Inferior parietal cortex (tissue), 1 donor: ENCODE measurements at regions not wholly inside any gene's neighbourhood (a gene's known extent, or its start where the extent isn't known, plus 50 kb on each side); places are given as distances from the start of the nearest gene placed in this dataset.

Source experiments
- DNase-seq: peaks from one replicate; pipeline ENCODE4 v3.0.0-alpha.2; 2016; ENCODE audit errors: extremely low spot score

DNA sequence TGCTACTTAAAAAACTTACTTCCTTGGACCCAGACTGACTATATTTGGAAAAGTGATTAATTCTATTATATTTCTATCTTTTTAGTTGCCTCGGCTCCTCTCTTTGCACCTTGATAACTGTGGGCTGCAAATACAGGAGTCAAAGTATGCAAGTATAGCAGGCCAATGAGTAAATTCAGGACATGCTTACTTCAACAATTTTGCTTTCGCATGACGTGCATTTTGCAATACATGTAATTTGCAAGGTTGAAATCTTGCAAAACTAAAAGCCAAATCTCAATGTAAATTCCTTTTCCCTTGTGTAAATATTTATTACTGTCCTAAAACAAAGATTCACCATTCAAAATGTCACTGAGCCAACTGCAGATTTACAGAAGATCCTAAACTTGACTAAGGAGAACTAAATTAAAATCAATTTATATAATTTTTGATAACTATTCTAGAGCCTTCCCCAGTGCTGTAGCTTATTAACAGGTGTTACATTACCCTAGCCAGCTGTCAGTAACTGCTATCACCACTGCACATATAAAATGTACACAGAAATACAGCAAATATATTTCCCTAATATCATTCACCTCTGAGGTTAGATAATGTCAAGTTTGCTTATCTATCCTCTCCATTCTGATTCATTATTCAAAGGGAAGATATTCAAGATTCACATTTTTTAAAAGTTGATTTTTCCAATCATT lies 1069.5 kb downstream of the TRHDE start:
- DNase-seq: no peak

- no peak for DNase-seq
These were observed 1070.6 kb downstream of the TRHDE start for GRCh38 chr12:73342733-73343132.

- DNase-seq: no peak
These were observed 1080.7 kb downstream of the TRHDE start for GRCh38 chr12:73352826-73353225.

GRCh38 chr12:73361156-73361863 lies 1089.1 kb downstream of the TRHDE start:
- no peak for DNase-seq

- no peak for DNase-seq
These were observed 1089.7 kb downstream of the TRHDE start for GRCh38 chr12:73361864-73362230.

DNA sequence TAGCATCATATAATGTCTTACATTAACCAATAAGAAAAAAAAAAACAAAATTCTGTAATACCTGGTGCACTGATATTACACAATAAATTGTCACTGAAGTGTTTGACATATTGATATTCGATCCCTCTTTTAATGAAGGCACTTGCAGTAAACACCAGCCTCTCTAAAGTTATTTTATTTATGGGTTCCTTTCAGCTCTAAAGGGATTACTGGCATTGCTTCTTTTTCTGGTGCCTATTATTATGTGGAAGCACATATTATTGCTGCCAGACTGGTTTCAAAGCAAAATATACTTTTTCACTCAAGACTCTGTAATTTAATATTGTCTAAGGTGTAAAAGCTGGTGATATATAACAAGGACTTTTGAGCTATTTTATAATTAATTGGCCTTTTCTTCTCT lies 1090.5 kb downstream of the TRHDE start:
- no peak for DNase-seq

- DNase-seq: no peak
These were observed 1100.7 kb downstream of the TRHDE start for GRCh38 chr12:73372856-73373255.

DNA sequence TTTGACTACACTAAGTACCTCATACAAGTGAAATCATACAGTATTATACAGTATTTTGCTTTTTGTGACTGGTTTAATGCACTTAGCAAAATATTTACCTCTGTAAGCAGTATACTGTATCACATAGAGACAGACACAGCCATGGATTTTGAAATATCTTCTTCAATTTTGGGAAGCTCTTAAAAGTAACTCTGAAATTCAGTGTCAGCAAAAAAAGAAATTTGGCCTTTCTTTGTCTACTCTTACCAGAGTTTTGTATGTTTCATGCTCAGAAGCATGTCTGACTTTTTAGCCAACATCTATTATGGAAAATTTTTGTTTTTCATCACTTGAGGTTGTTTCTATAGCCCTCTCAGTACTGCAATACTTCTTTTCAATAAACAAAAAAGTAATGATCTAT lies 1102.2 kb downstream of the TRHDE start:
- DNase-seq: no peak

DNA sequence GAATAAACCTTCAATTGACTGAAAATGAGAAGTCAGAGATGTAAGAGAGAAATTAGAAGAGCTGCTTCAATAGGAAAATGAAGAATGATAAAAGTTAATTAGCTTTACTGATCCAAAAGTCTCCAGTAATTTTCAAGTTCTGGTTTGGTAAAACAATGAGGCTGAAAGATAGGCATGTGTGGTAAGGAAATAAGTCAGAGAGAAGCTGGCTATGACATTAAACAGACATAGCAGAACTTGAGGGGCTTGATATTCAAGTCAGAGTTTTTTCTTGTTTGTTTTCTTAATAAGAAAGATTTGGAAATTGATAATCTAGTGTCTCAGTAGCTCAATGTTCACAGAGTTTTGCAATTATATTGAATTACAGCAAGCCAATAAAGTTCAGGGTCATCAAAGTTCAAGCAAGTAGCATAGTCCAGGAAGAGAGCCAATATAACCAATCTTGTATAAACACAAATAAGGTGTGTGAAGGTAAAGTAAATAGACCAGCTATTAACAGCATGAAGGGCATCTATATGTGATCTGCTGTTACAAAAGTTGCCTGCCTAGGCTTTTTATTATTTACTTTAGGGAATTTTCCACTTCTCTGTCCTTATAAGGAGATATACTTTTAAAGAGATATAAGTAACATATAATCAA lies 1111.5 kb downstream of the TRHDE start:
- no peak for DNase-seq

DNA sequence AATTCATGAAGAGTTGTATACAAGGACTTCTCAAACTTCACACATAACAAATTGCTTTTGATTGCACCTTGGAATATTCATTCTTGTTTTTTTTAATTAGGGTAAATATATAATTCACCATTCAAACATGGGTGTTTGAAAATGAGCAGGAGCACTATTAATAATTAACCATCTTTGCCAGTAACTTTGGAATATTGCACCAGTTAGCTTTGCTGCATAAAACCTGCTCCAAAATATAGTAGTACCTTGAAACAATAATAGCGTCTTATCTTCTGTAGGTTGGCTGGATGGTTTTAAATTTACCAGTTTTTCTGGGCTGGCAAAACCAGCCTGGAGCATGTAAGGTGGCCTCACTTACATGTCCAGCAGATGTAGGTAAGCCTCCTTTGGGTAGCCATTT lies 1112.4 kb downstream of the TRHDE start:
- no peak for DNase-seq

- no peak for DNase-seq
These were observed 1118.1 kb downstream of the TRHDE start for GRCh38 chr12:73390261-73390660.

DNA sequence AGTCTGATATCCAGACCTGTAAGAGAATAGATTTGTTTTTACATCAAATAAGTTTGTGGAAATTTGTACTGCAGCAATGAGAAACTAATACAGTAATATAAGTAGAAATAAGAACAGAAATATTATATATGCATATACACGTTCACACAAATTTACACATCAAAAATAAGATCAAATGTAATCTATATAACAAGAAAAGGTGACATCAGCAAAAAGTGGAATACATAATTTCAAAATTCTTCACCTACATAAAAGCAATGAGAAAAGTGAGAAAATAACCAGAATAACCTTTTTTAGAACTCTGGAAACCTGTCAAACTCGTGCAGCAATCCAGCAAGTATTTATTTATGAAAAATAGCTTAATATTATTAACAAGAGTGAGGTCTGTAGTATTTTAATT lies 1124.6 kb upstream of the ATXN7L3B start:
- DNase-seq: no peak

DNA sequence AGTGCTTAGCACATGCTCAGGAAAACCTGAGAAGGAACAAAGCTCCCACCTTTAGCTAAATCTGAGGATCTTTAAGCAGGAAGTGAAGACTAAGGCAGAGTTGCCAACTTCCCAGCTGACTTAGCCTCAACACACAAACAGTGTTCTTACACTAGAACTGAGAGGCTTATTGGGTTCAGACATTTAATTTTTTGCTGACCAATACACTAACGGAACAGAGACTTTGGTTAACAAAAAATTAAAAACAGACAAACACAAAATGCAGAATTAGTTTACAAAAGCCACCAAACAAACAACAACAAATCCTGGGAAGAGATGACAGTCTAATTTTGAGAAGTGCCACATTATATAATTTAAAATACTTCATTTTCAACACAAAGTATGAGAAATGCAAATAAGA lies 1123.7 kb upstream of the ATXN7L3B start:
- DNase-seq: no peak

GRCh38 chr12:73414926-73415325 lies 1122.7 kb upstream of the ATXN7L3B start:
- DNase-seq: no peak

DNA sequence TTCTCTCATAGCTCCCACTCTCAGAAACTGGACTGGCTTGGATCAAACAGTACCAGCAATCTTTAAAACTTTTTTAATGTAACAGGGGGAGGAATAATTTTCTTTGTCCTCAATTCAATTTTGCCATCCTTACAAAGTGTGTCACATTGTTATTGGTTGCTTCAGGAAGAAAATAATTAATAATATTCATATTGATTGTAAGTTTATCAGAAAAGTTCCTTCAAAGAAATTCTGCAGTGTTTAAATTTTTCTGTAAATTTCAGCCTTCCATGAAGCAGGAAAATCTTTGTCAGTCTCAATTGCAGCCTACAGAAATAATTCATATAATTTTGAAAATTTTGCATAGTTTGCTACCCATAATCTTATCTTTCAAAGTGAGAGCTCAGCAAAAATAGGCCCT lies 1119.1 kb upstream of the ATXN7L3B start:
- DNase-seq: no peak

DNA sequence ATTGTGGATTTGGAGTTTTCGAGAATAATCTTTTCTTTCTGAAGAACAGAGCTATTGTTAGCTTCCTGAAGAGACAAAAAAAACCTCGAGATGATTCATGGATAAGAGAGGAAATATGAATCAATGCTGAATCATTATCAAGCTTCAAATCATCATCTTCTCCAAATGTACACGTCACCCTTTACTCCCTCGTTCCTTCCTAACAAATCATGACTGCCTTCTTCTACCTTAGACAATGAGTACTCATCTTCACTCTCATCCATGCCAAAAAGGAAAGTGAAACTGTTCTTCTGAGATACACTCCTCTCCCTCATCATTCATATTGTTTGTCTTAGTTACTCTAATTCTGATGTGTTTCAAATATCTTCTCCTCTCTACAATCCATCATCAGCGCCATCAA lies 1115.8 kb upstream of the ATXN7L3B start:
- peak; percentile 23 for DNase-seq

- no peak for DNase-seq
These were observed 1113.2 kb upstream of the ATXN7L3B start for GRCh38 chr12:73424484-73424883.

GRCh38 chr12:73445658-73446324 lies 1091.8 kb upstream of the ATXN7L3B start:
- DNase-seq: no peak

- no peak for DNase-seq
These were observed 1084.8 kb upstream of the ATXN7L3B start for GRCh38 chr12:73452672-73453469.

DNA sequence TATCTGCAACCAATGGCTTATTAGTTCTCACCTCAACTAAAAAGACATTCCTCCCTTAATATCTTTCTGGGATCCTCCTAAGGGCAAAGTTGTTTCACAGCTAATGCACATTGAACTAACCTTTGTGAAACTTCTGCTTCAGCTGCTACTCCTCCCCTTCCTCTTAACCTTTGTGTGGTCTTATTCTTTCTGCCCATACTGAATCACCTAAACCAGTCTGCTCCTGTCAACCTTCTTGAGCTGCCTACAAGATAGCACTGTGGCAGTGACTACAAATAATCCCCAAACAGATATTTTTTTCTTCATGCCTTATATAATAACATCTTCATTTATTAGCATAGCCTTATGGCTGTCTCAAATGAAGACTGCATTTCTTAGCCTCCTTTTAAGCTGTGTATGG lies 1077.4 kb upstream of the ATXN7L3B start:
- no peak for DNase-seq

GRCh38 chr12:73465106-73465505 lies 1072.5 kb upstream of the ATXN7L3B start:
- no peak for DNase-seq

- DNase-seq: no peak
These were observed 1051.4 kb upstream of the ATXN7L3B start for GRCh38 chr12:73486256-73486655.
